ENCODE measurements at regions not wholly inside any gene's neighbourhood (a gene's known extent, or its start where the extent isn't known, plus 50 kb on each side); places are given as distances from the start of the nearest gene placed in this dataset.
"Not testable (repeated sequence)": the region's sequence is repeated elsewhere in the genome, so short reads cannot be mapped to it uniquely, and the experiment has no call there.

- peak; percentile 71 for FAIRE-seq
These were observed 903.3 kb upstream of the MIR17HG start for GRCh38 chr13:90444232-90444631.

GRCh38 chr13:90445179-90445578, 902.3 kb upstream of the MIR17HG start:
- no peak for FAIRE-seq

DNA sequence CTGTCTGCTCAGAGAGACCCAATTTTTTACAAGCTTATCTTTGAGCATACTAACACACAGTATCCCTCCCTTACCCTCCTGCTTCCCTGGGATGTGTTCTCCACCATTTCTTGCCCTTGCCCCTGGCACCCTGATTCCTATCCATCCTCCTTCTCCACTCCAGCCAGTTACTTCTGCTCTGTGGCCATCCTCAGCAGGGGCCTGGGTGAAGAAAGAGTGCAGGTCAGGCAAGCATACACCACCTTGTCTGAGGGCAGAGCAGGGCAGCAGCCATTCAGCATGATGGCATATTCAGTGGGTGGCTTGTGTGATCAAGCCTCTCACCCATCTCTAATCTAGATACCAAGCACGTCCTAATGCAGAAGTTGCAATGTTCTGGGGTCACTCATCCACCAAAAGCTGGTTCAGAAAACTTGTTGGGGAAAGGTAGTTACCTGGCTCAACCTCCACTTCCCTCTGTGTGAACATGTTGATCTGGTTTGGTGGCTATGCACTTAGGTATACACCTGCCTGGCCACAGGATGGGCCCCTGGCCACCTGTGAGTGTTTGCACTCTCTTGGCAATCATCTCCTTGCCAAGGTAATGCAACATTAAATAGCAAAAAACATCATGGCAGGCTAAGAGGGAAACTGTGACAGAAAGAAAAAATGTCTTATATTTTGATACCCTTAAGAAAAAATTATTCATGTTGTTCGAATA, 900.3 kb upstream of the MIR17HG start:
- FAIRE-seq: no peak

- no peak for FAIRE-seq
These were observed 899.8 kb upstream of the MIR17HG start for GRCh38 chr13:90447734-90448101.

- FAIRE-seq: no peak
These were observed 898.9 kb upstream of the MIR17HG start for GRCh38 chr13:90448466-90449037.

DNA sequence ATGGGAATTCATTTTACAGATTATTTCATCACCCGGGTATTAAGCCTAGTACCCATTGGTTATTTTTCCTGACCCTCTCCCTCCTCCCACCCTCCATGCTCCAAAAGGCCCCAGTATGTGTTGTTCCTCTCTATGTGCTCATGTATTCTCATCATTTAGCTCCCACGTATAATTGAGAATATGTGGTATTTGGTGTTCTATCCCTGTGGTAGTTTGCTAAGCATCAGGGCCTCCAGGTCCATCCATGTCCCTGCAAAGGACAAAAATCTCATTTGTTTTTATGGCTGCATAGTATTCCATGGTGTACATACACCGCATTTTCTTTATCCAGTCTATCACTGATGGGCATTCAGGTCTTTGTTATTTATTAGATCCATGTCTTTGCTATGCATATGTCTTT, 894.1 kb upstream of the MIR17HG start:
- FAIRE-seq: no peak

- FAIRE-seq: no peak
These were observed 893.4 kb upstream of the MIR17HG start for GRCh38 chr13:90454002-90454636.

DNA sequence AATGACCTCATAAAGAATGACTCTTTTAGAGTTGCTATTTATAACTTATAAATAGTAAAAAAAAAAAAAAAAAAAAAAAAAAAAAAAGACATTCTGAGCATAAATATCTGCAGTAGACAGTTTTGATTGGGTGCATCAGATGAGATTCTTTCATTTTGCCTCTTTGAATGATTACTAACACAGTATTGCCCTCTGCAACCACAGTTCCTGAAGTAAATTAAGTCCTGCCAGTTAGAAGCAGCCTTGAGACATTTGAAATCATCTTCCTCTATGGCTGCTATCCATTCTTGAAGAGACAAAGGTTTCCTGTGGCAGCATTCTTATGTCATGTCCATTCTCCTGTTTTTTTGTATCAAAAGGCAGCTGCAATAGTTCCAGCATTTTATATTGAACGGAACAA, 892.4 kb upstream of the MIR17HG start:
- no peak for FAIRE-seq

GRCh38 chr13:90455823-90456222, 891.7 kb upstream of the MIR17HG start:
- no peak for FAIRE-seq

GRCh38 chr13:90461398-90461797, 886.1 kb upstream of the MIR17HG start:
- FAIRE-seq: no peak

- FAIRE-seq: no peak
These were observed 870.3 kb upstream of the MIR17HG start for GRCh38 chr13:90477216-90477615.

DNA sequence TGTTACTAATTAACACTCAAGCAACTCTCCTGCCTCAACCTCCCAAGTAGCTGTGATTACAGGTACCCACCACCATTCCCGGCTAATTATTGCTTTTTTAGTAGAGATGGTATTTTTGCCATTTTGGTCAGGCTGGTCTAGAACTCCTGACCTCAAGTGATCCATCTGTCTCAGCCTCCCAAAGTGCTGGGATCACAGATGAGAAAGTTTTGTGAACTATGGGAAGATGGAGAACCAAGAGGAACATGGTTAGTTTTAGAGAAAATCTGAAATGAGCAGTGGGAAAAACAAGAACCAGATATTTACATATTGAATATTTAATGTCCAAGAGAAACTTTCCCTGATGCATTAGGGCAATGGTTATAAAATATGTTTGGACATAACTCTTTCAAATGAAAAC, 863.6 kb upstream of the MIR17HG start:
- no peak for FAIRE-seq

DNA sequence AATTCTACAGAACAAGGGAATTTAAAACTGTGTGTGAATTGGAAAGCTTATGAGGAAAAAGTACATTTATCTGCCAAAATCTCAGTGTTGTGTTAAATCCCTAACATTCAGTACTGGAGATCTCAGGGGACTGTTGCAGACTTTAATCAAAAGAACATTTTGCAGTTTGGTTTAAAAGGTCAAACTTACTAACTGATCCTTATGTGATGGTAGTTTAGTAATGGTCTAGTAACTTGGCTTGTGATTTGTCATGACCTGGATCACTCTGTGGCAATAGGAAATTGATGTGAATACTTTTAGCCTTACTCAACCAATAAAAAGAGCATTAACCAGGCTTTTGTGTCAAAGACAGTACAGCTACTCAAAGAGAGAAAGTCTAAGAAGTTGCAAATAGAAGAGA, 862.1 kb upstream of the MIR17HG start:
- FAIRE-seq: no peak

- no peak for FAIRE-seq
These were observed 854.6 kb upstream of the MIR17HG start for GRCh38 chr13:90492872-90493271.

GRCh38 chr13:90493667-90494066, 853.8 kb upstream of the MIR17HG start:
- FAIRE-seq: no peak

- FAIRE-seq: not testable (repeated sequence)
These were observed 852.6 kb upstream of the MIR17HG start for GRCh38 chr13:90494849-90495248.

- no peak for FAIRE-seq
These were observed 849.4 kb upstream of the MIR17HG start for GRCh38 chr13:90498096-90498495.

DNA sequence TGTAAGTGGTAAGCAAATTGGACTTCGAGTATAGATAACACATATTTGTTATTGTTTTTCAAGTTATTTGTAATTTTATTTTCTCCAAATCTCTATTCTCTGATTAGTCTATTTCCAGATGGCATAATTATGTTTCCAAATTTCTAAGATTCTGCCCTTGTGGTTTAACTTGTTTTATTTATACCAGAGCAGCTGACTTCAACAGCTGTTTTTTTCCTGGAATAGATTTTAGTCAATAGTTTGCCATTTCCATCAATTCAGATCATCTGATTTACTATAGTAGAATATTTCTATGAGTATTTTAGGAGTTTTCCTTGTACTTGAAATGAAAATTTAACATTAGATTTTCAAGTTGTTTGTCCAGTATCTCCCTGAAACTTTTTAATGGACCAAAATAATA, 848.7 kb upstream of the MIR17HG start:
- FAIRE-seq: no peak

DNA sequence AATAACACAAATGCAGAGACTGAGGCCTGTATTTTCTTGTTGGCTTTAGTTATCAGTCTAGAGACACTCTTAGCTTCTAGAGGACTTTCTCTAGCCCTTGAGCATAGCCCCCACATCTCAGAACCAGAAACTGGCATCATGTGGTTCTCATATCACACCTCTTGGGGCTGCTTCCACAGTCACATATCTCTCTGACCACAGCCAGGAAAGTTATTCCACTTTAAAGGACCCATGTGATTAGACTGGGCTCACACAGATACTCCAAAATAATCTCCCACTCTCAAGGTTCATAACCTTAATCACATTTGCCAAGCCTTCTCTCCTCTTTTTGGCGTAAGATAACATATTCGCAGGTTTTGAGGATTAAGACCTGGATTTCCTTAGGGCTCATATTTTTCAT, 846.9 kb upstream of the MIR17HG start:
- no peak for FAIRE-seq

DNA sequence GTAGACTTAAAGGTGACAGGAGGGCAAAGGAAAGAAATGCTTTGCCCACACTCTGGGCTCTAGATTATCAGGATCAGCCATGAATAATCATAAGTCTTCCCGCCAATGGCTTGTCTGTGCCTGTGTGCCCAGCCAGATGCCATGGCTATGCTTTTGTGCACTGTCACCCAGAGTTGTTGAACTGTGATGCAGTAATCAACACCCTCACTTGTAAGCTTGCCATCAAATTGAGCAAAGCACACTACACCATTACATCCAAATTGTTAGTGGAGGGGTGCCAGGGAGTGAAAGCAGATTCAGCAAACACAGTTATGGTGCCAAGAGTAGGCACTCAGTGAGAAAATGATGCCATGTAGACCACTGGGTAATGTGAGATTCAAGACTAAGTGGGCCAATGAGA, 845.3 kb upstream of the MIR17HG start:
- FAIRE-seq: no peak

DNA sequence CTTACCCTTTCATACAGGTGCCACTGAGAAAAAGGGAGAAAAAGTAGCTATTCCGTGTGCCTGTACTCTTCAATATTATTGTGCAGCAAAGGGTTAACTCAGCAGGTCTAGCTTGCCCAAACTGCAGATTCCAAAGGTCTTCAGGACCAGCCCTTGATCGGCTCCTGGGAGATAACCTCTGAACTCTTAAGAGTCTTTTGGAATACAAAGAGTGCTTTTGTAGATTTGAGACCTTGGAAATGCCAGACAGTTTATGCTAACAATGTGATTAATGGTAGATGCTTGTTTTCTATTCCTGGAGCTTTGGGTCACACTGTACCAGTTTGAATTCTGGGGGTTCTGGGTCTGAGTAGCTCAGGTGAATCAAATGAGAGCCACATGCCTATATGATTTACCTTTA, 844.7 kb upstream of the MIR17HG start:
- FAIRE-seq: no peak

- no peak for FAIRE-seq
These were observed 837.2 kb upstream of the MIR17HG start for GRCh38 chr13:90510319-90510718.

DNA sequence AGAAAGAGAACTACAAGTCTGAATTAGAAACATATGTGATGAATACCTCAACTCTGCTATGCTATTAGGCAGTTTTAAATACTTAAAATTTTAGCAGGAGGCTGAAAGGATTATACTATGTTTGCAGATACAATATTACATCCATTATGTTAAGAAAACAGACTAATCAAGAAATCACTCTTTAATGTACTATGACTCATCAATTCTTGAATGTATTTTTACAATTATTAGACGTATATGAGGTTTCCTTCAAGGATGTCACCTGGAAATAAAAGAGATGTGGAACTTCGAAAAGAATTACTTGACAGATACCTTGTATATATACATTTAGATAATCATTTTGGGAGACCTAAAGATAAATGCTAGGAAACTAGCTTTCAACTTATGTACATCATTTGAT, 835.6 kb upstream of the MIR17HG start:
- FAIRE-seq: no peak

GRCh38 chr13:90514712-90515111, 832.8 kb upstream of the MIR17HG start:
- not testable (repeated sequence) for FAIRE-seq

DNA sequence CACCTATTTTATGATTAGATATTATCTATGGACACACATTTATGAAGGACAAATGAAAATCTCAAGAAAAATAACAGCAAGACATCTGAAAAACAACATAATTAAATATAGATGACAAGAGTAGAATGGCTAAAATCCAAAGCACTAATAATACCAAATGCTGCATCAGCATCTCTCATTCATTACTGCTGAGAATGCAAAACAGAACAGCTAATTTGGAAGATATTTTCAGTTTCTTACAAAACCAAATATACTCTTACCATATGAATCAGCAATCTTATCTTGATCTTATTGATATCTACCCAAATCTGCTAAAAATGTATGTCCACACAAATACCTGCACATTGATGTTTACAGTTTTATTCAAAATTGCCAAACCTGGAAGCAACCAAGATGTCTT, 829.1 kb upstream of the MIR17HG start:
- no peak for FAIRE-seq
